ENCODE measurements at regions not wholly inside any gene's neighbourhood (a gene's known extent, or its start where the extent isn't known, plus 50 kb on each side); places are given as distances from the start of the nearest gene placed in this dataset.

GRCh38 chr13:69450245-69450644, 657.4 kb upstream of the ATXN8OS start:
- no peak for TF ChIP-seq CTCF (IDR thresholded peaks at IDR 0.05; ENCODE audit: low read depth, low read length)
- H3K4me3 ChIP-seq (ENCODE audit: low read depth, low read length) = no peak overlapping the region

GRCh38 chr13:69425235-69425634, 682.4 kb upstream of the ATXN8OS start:
- no peak for TF ChIP-seq CTCF (IDR thresholded peaks at IDR 0.05; ENCODE audit: low read depth, low read length)

GRCh38 chr13:69423844-69424243, 683.8 kb upstream of the ATXN8OS start:
- no peak for TF ChIP-seq CTCF (IDR thresholded peaks at IDR 0.05; ENCODE audit: low read depth, low read length)
- no peak overlapping the region for H3K4me3 ChIP-seq (ENCODE audit: low read depth, low read length)

More at GRCh38 chr13:69425235-69425634, 682.4 kb upstream of the ATXN8OS start:
- H3K4me3 ChIP-seq (ENCODE audit: low read depth, low read length) = no peak overlapping the region

GRCh38 chr13:69418319-69418718, 689.3 kb upstream of the ATXN8OS start:
- H3K4me3 ChIP-seq (ENCODE audit: low read depth, low read length) = no peak overlapping the region
- TF ChIP-seq CTCF (IDR thresholded peaks at IDR 0.05; ENCODE audit: low read depth, low read length) = no peak

GRCh38 chr13:69410761-69411160, 696.9 kb upstream of the ATXN8OS start:
- no peak for TF ChIP-seq CTCF (IDR thresholded peaks at IDR 0.05; ENCODE audit: low read depth, low read length)
- H3K4me3 ChIP-seq (ENCODE audit: low read depth, low read length) = no peak overlapping the region

- no peak overlapping the region for H3K4me3 ChIP-seq (ENCODE audit: low read depth, low read length)
- TF ChIP-seq CTCF (IDR thresholded peaks at IDR 0.05; ENCODE audit: low read depth, low read length) = no peak
Observed at GRCh38 chr13:69391756-69392155, 715.9 kb upstream of the ATXN8OS start.

- no peak for TF ChIP-seq CTCF (IDR thresholded peaks at IDR 0.05; ENCODE audit: low read depth, low read length)
- no peak overlapping the region for H3K4me3 ChIP-seq (ENCODE audit: low read depth, low read length)
Observed at GRCh38 chr13:69389899-69390298, 717.7 kb upstream of the ATXN8OS start.

All from WI38 (cell line).